ENCODE measurements at regions not wholly inside any gene's neighbourhood (a gene's known extent, or its start where the extent isn't known, plus 50 kb on each side); places are given as distances from the start of the nearest gene placed in this dataset.

DNA sequence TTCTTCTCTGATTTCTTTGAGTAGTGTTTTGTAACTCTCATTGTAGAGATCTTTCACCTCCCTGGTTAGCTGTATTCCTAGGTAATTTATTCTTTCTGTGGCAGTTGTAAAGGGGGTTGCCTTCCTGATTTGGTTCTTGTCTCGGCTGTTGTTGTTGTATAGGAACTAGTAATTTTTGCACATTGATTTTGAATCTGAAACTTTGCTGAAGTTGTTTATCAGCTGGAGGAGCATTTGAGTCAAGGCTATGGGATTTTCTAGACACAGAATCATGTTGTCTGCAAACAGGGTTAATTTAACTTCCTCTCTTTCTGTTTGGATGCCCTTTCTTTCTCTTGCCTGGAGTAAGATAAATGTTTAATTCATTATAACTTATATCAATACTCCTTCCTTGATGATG lies 86.4 kb downstream of the OLIG3 start:
- H3K9me3 Mint-ChIP-seq = peaks cover 25% of the 10 kb centered on the region
- no peak overlapping the region for H3K27ac Mint-ChIP-seq
- H3K36me3 Mint-ChIP-seq = no peaks in the 10 kb centered on the region
- peaks cover under 1% of the 10 kb centered on the region for H3K4me1 Mint-ChIP-seq
- no peak for DNase-seq (ENCODE audit: low spot score in 2 of 2, unreplicated experiment in 2 of 2)
- TF ChIP-seq, protein P1, sequence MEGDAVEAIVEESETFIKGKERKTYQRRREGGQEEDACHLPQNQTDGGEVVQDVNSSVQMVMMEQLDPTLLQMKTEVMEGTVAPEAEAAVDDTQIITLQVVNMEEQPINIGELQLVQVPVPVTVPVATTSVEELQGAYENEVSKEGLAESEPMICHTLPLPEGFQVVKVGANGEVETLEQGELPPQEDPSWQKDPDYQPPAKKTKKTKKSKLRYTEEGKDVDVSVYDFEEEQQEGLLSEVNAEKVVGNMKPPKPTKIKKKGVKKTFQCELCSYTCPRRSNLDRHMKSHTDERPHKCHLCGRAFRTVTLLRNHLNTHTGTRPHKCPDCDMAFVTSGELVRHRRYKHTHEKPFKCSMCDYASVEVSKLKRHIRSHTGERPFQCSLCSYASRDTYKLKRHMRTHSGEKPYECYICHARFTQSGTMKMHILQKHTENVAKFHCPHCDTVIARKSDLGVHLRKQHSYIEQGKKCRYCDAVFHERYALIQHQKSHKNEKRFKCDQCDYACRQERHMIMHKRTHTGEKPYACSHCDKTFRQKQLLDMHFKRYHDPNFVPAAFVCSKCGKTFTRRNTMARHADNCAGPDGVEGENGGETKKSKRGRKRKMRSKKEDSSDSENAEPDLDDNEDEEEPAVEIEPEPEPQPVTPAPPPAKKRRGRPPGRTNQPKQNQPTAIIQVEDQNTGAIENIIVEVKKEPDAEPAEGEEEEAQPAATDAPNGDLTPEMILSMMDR (IDR thresholded peaks at IDR 0.05; ENCODE audit: unreplicated experiment) = no peak
- peaks cover 27% of the 10 kb centered on the region for H3K27me3 Mint-ChIP-seq (ENCODE audit: low read depth)
- no peak overlapping the region for H3K4me3 Mint-ChIP-seq

DNA sequence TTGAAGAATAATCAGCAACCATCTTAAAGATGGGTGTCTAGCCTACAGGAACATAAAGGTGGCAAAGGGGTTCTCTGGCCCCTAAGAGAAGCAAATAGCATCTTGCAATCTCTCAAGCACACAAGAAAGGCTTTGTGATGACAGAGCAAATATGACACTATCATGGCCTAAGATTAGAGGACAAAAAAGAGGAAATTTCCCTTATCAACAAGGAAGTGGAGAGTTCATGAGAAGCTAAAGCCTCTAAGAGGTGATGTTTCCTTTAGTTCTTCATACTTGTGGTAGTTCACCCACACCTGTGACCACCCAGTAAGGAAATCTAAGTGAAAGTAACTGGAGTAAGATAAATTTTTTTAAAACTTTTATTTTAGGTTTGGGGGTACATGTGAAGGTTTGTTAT lies 88.4 kb downstream of the OLIG3 start:
- Mint-ChIP-seq H3K9me3 (peaks cover 25% of the 10 kb centered on the region), H3K36me3 (no peaks in the 10 kb centered on the region), H3K4me1 (peaks cover 12% of the 10 kb centered on the region)

DNA sequence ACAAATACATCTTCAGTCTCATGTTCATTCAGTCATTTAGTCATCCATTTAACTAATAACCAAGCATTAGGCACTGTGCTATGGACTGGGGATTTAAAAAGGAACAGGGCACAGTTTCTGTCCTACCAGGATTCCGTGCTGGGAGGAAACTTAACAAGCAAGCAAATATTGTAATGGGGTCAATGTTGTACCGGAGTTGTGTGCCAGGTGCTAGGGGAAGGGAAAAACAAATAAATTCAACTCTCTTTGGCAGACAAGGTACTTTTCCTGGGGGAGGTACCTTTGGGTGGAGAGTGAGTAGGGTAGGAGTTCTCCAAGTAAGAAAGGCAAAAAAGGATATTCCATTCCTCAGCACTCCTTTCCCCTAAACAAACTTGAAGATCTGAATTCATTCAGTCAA lies 90.3 kb downstream of the OLIG3 start:
- Mint-ChIP-seq H3K4me1 (peaks cover 28% of the 10 kb centered on the region), H3K27ac (no peak overlapping the region), H3K27me3 (ENCODE audit: low read depth) (peaks cover 13% of the 10 kb centered on the region), H3K9me3 (peaks cover 25% of the 10 kb centered on the region), H3K4me3 (no peak overlapping the region), H3K36me3 (no peaks in the 10 kb centered on the region)
- DNase-seq (ENCODE audit: low spot score in 2 of 2, unreplicated experiment in 2 of 2) = no peak
- TF ChIP-seq, protein P1 (IDR thresholded peaks at IDR 0.05; ENCODE audit: unreplicated experiment) = no peak

More for the DNA sequence above, 88.4 kb downstream of the OLIG3 start:
- DNase-seq (ENCODE audit: low spot score in 2 of 2, unreplicated experiment in 2 of 2) = no peak
- TF ChIP-seq, protein P1 (IDR thresholded peaks at IDR 0.05; ENCODE audit: unreplicated experiment) = no peak
- Mint-ChIP-seq H3K27ac (no peak overlapping the region), H3K27me3 (ENCODE audit: low read depth) (peaks cover 19% of the 10 kb centered on the region), H3K4me3 (no peak overlapping the region)

GRCh38 chr6:137403443-137403842 lies 90.8 kb downstream of the OLIG3 start:
- no peak overlapping the region for H3K4me3 Mint-ChIP-seq
- H3K36me3 Mint-ChIP-seq = no peaks in the 10 kb centered on the region
- no peak for DNase-seq (ENCODE audit: low spot score in 2 of 2, unreplicated experiment in 2 of 2)
- peaks cover 13% of the 10 kb centered on the region for H3K27me3 Mint-ChIP-seq (ENCODE audit: low read depth)
- H3K27ac Mint-ChIP-seq = no peak overlapping the region
- H3K9me3 Mint-ChIP-seq = peaks cover 25% of the 10 kb centered on the region
- H3K4me1 Mint-ChIP-seq = peaks cover 28% of the 10 kb centered on the region
- TF ChIP-seq, protein P1 (IDR thresholded peaks at IDR 0.05; ENCODE audit: unreplicated experiment) = no peak

GRCh38 chr6:137402143-137402680 lies 92.0 kb downstream of the OLIG3 start:
- Mint-ChIP-seq H3K27ac (no peak overlapping the region), H3K4me3 (no peak overlapping the region), H3K9me3 (peaks cover 14% of the 10 kb centered on the region), H3K36me3 (no peaks in the 10 kb centered on the region), H3K27me3 (ENCODE audit: low read depth) (peaks cover 17% of the 10 kb centered on the region), H3K4me1 (peaks cover 28% of the 10 kb centered on the region)
- DNase-seq (ENCODE audit: low spot score in 2 of 2, unreplicated experiment in 2 of 2) = no peak
- TF ChIP-seq, protein P1 (IDR thresholded peaks at IDR 0.05; ENCODE audit: unreplicated experiment) = no peak

- H3K9me3 Mint-ChIP-seq = peaks cover 4% of the 10 kb centered on the region
- H3K4me3 Mint-ChIP-seq = no peak overlapping the region
- peaks cover 28% of the 10 kb centered on the region for H3K4me1 Mint-ChIP-seq
- H3K27me3 Mint-ChIP-seq (ENCODE audit: low read depth) = peaks cover 14% of the 10 kb centered on the region
- no peak for DNase-seq (ENCODE audit: low spot score in 2 of 2, unreplicated experiment in 2 of 2)
- no peaks in the 10 kb centered on the region for H3K36me3 Mint-ChIP-seq
- TF ChIP-seq, protein P1 (IDR thresholded peaks at IDR 0.05; ENCODE audit: unreplicated experiment) = no peak
- H3K27ac Mint-ChIP-seq = no peak overlapping the region
Observed at GRCh38 chr6:137401088-137401487, 93.1 kb downstream of the OLIG3 start.
